ENCODE measurements at regions not wholly inside any gene's neighbourhood (a gene's known extent, or its start where the extent isn't known, plus 50 kb on each side); places are given as distances from the start of the nearest gene placed in this dataset.

GRCh38 chr9:109830545-109830944 lies 50.5 kb downstream of the PALM2AKAP2 start:
- DNase-seq: no peak

DNA sequence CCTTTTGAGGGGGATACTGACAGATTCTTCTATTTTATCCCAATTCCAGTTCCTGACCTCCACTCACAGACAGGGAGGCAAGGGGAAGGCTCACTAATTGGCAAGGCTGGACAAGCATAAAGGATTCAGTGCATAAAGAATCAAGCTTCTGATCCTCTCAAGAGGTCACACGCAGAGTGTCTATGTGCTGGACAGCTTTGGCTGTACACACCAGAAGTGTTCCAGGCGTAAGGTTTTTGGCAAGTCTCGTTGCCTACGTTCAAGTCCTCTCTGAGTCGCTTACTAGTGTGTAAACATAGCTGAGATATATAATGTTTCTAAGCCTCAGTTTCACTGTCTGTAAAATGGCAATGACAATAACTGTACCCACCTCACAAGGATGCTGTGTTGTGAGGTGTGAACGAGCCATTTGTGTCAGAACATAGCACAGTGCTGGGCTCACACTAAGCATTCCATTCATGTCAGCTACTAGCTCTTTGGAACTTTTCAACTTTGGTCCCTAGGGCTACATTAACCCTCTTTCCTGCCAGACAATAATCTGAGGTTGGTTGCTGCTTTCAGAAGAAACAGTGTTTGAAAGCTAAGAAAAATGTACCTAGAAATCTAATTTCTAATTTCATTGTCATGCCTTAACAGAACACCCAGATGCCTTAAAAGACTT lies 52.1 kb downstream of the PALM2AKAP2 start:
- DNase-seq: no peak

DNA sequence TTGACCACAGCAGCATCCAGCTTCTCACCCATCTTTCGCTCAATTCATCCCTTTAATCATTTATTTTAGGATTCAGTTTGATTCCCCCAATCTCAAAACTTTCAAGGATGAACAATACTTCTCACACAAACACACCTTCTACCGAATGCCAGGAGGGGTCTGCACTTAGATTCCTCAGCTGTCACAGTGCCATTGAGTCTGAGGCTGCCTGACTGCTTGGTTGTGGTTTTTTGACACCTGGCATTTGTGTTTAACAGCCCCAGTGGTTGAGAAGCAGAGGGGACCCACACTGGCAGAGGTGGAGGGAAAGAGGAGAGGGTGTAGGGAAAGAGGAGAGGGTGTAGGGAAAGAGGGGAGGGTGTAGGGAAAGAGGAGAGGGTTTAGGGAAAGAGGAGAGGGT lies 54.9 kb downstream of the PALM2AKAP2 start:
- no peak for DNase-seq

GRCh38 chr9:109843641-109844040 lies 63.6 kb downstream of the PALM2AKAP2 start:
- DNase-seq: no peak

GRCh38 chr9:109845226-109845625 lies 65.2 kb downstream of the PALM2AKAP2 start:
- no peak for DNase-seq

GRCh38 chr9:109846776-109847175 lies 66.8 kb downstream of the PALM2AKAP2 start:
- DNase-seq: no peak

DNA sequence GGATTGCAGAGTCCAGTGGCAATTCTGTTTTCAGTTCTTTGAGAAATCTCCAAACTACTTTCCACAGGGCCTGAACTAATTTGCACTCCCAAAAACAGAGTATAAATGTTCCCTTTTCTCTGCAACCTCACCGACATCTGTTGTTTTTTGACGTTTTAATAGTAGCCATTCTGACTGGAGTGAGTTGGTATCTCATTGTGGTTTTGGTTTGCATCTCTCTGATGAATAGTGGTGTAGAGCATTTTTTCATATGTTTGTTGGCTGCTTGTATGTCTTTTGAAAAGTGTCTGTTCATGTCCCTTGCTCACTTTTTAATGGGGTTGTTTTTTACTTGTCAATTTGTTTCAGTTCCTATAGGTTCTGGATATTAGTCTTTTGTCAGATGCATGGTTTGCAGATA lies 72.6 kb downstream of the PALM2AKAP2 start:
- no peak for DNase-seq

- DNase-seq: no peak
These were observed 75.5 kb downstream of the PALM2AKAP2 start for GRCh38 chr9:109855540-109855939.

DNA sequence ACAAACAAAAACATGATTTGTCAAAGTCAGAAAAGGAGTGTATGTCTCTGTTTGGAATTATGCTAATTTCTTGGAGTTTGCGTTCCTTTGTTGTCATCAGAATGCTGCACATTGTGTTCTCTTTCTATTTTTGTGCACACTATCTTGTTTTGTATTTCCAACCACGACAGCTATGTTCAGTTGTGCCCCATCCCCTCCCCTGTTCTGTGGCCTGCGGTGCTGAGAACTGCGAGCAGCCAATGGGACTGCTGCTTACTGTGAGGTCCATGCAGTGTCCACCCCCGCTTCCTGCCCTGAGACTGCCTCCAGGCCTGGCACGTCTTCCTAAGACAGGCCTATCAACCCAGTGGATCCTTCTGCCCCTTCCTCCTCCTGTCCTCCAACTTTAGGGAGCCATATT lies 76.8 kb downstream of the PALM2AKAP2 start:
- DNase-seq: no peak

DNA sequence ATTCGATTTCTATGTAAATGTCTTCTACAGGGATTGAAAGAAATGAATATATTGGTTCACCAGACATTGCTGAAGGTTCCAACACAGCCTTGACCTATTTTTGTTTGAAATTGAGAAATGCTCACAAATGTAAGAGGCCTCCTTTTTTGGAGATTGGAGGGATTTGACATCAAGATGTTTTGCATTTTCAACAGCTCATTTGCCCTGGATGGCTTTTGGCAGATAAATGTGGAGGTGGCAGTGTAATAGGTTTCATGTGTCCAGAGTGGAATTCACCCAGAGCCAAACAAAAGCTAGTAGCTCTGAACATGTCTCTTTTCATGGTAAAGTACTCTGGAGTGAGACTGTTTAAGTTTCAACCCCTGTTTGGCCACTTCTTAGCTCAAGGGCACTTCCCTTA lies 77.3 kb downstream of the PALM2AKAP2 start:
- DNase-seq: no peak

DNA sequence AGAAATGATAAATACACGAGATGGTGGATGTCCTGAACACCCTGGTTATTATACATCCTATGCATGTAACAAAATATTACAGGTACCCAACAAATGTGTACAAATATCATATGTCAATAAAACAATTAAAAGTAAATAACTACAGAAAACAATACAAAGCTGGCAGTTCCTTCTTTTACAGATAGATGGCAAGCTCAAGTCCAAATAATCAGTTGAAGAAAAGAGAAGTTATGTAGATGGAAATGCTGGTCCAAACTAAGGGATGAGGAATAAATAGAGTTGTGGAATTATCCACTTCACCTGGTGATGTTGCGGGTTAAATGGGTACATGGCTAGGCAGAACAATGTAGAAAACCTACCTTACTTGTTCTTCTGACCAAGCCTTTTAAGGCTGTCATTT lies 79.4 kb downstream of the PALM2AKAP2 start:
- no peak for DNase-seq

- no peak for DNase-seq
These were observed 80.5 kb downstream of the PALM2AKAP2 start for GRCh38 chr9:109860521-109860920.

- DNase-seq: no peak
These were observed 81.5 kb downstream of the PALM2AKAP2 start for GRCh38 chr9:109861499-109861898.

GRCh38 chr9:109861918-109862317 lies 81.9 kb downstream of the PALM2AKAP2 start:
- DNase-seq: no peak

GRCh38 chr9:109862452-109862851 lies 82.5 kb downstream of the PALM2AKAP2 start:
- no peak for DNase-seq

GRCh38 chr9:109863961-109864360 lies 84.0 kb downstream of the PALM2AKAP2 start:
- no peak for DNase-seq

DNA sequence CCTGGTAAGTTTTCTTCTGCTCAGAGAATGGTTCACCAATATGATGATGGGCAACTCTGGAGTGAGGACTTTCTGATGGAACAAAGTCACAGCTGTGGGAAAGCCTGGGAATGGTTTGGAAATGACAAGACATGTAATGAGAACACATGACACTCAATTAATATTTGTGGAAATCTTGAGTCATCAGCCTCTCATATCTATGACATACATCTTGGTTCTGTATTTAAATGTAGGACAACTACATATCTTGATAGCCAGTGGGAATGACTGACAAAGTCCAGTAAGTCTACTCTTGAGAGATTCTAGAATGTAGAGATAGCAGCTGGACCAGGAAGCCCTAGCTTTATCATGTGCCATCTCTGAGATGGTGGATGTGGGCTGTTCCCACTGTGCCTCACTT lies 85.5 kb downstream of the PALM2AKAP2 start:
- DNase-seq: no peak

GRCh38 chr9:109868207-109868606 lies 88.2 kb downstream of the PALM2AKAP2 start:
- DNase-seq: no peak

- no peak for DNase-seq
These were observed 88.7 kb downstream of the PALM2AKAP2 start for GRCh38 chr9:109868722-109869121.

DNA sequence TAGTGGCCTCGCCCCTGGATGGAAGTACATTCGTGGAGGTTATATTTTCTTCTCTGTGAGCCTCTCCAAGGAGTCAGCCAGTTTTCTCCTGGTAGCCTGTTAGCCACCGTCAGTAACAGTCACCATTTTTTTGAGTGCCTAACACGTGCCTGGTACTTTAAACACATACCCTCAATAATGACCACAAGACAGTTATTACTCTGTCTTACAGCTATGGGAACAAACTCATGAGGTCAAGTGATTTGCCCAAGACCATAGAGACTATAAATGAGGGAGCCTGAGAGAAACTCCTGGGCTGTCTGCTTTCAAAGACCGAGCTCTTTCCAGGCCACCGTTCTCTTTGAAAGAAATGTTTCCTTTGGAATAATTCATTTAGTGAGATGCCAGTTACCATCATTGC lies 90.4 kb downstream of the PALM2AKAP2 start:
- DNase-seq: no peak

DNA sequence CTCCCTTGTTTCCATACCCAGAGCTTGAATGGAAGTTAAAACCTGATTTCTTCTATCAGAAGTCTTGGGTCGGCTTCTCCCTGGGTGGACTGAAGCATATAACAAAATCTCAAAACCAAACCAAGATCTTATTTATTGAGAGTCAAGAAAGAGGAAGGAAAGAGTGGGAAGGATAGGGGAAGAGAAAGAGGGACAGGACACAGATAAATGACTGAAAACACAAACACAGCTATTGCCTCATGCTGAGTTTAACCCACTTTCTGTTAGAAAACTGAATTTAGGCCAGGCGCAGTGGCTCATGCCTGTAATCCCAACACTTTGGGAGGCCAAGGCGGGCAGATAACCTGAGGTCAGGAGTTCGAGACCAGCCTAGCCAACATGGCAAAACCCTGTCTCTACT lies 92.9 kb downstream of the PALM2AKAP2 start:
- no peak for DNase-seq

- DNase-seq: no peak
These were observed 95.6 kb downstream of the PALM2AKAP2 start for GRCh38 chr9:109875495-109876129.

GRCh38 chr9:109880276-109881169 lies 100.5 kb downstream of the PALM2AKAP2 start:
- DNase-seq: peak; percentile 36

- DNase-seq: no peak
These were observed 103.6 kb downstream of the PALM2AKAP2 start for GRCh38 chr9:109883623-109884022.
